NCI-H82 (cell line): ENCODE measurements at regions not wholly inside any gene's neighbourhood (a gene's known extent, or its start where the extent isn't known, plus 50 kb on each side); places are given as distances from the start of the nearest gene placed in this dataset.

Experiments
- DNase-seq: peaks from one replicate; lab custom pipeline; 2025; lab: John Stamatoyannopoulos, UW

- no peak for DNase-seq
These were observed 263.9 kb upstream of the CITED2 start for GRCh38 chr6:139638179-139638941.

- no peak for DNase-seq
These were observed 263.3 kb upstream of the CITED2 start for GRCh38 chr6:139637766-139638165.

GRCh38 chr6:139636391-139636790, 261.9 kb upstream of the CITED2 start:
- DNase-seq: no peak

DNA sequence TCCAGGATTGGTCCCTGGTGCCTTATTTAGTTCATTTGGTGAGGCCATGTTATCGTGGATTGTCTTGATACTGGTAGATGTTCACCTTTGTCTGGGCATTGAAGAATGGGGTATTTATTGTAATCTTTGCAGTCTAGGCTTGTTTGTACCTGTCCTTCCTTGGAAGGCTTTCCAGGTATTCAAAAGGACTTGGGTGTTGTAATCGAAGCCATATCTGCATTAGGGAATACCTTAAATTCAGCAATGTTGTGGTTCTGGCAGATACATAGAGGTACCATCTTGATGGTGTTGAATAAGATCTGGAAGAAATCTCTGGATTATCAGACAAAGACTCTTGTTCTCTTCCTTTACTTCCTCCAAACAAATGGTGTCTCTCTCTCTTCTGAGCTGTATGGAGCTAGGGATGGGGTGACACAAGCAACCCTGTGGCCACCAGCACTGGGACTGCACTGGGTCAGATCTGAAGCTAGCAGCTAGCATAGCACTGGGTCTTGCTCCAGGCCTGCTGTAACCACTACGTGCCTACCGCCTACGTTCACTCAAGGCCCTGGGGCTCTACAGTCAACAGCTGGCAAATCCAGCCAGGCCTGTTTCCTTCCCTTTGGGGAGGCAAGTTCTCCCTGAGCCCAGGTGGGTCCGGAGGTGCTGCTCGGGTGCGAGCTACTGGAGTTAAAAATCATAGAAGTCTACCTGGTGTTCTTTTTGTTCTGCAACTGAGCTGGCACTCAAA, 261.1 kb upstream of the CITED2 start:
- no peak for DNase-seq

DNA sequence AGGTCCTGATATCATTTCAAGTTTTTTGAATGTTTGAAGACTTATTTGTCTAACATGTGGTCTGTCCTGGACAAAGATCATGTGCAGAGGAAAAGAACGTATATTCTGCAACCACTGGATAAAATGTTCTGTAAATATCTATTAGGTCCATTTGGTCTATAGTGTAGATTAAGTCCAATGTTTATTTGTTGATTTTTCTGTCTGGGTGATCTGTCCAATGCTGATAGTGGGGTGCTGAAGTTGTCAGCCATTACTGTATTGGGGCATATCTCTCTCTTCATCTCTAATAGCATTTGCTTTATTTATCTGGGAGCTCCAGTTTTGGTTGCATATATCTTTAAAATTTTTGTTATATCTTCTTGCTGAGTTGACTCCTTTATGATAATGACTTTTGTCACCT, 258.4 kb upstream of the CITED2 start:
- DNase-seq: no peak

DNA sequence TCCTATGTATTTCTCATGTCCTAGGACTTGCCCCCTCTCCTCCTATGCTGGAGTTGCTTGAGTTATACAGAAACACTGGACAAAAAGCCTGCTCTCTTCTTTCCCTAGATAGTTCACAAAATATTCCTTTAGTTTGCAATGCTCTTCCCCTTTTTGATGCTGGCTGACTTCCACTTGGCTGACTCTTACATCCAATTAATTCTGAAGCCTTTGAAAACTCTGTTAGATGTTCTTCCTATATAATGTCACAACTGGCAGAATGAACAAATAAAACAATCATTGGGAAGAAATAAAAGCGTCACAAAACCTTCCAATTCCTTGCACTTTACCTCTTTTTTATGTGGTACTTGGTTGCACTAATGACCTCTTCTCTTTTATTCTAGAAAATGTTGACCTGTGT, 253.8 kb upstream of the CITED2 start:
- no peak for DNase-seq

DNA sequence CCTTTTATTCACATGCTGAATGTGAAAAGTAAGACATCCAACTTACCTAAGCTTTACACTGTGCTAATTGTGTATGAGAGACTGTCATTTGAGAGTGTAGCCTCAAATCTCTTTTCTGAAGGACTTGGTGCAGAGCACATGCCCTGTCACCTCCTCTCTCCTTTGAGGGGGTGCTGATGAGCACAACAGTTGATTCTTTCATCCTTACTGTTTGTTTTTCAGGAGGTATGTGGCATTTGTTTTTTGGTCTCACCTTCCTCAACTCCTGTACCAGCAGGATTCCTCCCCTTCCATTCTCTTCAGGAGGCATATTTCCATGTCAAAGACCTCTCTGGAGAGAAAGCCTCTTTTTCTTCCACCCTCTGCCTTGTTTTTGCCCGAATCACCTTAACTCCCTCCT, 252.6 kb upstream of the CITED2 start:
- no peak for DNase-seq

DNA sequence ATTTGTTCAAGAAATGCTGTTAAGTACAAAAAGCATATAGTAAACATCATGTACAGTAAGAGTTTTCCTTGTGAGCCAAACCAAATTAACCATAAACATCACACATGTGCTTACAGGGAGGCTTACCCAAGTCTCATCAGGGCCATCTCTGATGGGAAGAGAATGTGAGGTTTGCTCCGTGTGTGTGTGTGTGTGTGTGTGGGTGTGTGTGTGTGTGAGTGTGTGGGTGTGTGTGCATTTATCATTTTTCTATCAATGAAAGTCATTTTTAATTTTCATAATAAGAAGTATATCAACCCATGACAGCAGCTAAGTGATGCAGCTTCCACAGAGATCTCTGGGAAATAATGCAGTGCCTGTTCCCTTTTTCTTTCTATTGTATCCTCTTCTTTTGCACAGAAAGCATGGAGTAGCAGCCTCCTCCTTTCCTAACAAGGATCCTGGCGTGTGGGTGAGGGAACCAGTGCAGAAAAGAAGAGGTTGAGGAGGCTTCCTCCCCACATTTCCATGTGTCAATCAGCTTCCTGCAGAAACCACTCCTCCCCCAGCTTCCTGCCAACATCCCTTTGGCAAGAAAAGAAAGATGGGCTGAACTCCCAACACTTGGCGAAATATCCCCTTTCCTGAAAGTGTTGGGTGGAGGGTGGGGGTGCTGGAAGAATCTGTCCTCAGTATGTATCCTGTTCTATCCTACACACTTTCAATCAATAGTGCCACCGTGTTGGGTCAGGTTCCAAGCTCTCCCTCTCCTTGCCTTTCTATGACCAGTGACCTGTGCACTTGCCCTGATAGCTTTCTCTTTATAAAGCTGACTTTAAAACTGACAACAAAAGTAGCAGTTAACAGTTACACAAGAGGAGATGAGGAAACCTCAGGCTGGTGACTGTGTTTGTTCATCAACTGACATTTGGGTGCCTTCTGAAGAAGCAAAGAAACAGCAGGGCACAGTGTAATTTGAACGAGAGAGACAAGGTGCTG, 251.8 kb upstream of the CITED2 start:
- DNase-seq: no peak

DNA sequence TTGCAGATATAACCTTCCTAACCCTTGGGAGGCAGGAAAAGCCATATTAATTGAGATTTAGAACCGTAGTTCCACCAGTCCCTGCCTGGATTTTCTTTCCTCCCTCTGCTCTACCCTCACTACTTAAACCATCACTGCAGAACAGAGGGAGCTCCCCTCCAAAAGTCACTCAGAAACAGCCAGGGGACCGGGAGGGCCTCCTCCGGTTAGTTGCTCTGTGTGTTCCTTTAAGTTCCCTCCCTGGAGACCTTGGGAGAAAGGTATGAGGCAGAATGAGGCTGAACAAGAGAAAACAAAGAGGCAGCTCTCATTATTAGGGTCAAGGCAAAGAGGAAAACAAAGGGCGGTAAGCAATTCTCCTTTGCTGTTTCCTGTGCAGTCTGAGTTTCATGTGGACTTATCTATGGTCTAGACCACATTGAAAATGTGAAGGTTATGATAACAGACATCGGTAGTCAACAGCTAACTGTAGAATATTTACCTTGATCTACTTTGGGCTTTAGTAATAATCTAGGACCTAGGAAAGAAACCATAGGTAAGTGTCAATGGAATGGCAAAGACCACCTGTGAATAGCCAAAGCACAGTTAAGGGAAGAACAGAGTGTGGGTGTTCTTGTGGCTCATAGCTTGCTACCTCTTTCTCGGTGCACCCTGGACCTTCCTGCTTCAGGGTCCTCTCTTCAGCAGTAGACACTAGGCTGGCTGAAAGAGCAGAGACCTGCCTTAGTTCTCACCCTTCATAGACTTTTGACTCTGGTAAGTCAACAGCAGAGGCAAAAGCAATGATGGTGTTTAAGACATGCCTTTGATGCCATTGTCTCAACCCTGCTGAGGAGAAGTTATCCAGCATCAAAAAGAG, 250.9 kb upstream of the CITED2 start:
- no peak for DNase-seq

DNA sequence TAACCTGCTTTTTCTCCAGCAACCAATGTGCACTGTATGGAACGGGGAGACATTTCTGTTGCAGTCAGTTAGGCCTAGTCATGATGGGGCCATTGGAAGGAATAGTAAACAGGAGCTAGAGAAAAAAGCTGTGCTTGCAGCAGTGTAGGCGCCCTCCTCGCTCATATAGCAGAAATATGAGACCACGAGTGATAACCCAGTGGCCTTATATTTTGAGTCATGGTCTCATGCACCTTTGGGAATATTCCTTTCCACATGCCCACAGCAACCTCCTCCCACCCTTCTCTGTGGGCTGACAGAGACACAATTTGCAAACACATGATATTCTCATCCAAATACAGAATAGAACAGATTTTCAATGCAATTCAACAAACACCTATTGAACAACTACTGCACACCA, 248.9 kb upstream of the CITED2 start:
- DNase-seq: no peak

DNA sequence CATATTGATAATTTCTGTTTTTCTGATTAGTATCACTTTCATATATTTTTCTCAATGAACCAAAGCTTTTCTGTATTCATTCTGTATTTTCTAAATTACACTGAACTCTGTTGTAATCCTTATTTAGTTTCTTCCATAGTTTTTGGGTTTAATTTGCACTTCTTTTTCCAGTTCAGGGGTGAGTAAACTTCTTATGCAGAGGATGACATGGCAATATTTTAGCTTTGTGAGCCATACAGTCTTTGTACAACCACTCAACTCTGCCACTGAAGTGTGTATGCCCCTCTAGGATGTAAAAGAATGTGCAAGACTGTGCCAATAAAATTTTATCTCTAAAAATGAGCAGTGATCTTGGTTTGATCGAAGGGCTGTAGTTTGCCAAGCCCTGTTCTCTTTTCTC, 239.0 kb upstream of the CITED2 start:
- DNase-seq: no peak

GRCh38 chr6:139612135-139612465, 237.7 kb upstream of the CITED2 start:
- no peak for DNase-seq

GRCh38 chr6:139611327-139612134, 237.1 kb upstream of the CITED2 start:
- DNase-seq: no peak

DNA sequence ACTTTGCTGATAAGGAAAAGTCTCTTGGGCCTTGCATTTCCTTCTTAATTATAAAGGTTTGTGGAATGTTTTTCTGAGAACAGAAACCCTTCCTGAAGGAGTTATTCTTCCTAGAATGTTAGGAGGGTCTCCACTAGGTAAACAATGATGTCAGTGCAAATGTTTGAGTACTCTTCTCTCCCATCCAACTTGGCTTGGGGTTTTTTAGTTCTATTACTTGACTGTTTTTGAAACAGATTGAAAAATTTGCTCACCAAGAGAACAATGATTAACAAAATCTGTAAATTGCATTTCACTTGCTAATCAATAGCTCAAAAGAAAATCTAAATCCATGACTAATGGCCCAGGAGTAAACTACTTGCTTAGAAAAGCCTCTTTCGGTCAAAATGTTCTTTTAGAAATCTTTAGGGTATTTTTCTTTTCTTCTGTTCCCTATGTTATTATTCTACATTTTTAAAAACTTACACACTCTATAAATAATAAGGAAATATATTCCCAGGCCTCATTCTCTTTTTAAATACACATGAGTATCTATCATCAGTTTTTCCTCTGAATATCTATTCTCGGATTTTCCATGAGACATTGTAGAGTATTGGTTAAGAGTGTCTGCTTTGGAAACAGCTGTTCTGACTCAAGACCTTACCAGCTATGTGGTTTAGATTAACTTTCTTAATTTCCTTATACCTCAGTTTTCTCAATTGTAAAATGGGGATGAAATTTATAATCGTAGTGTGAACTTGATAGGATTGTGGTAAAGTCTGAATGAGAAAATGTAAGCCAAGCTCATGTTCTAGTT, 234.2 kb upstream of the CITED2 start:
- no peak for DNase-seq

GRCh38 chr6:139605350-139605749, 230.9 kb upstream of the CITED2 start:
- no peak for DNase-seq

DNA sequence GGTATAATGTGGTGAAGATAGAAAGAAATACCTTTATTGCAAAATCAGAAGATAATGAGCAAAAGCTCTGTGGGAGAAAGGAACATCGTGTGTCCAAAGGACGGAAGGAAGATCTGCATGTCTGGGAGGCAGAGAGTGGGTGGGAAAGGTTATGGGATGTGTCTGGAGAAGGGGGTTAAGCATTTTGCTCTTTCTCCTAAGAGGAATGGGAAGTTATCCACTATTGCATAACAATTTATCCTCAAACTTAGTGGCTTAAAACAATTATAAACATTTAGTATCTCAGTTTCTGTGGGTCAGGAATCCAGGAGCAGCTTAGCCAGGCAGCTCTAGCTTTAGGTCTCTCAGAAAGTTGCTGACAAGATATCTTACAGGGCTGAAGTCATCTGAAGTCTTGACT, 229.1 kb upstream of the CITED2 start:
- DNase-seq: no peak

GRCh38 chr6:139602577-139602976, 228.1 kb upstream of the CITED2 start:
- DNase-seq: no peak

GRCh38 chr6:139600919-139601475, 226.5 kb upstream of the CITED2 start:
- DNase-seq: no peak

DNA sequence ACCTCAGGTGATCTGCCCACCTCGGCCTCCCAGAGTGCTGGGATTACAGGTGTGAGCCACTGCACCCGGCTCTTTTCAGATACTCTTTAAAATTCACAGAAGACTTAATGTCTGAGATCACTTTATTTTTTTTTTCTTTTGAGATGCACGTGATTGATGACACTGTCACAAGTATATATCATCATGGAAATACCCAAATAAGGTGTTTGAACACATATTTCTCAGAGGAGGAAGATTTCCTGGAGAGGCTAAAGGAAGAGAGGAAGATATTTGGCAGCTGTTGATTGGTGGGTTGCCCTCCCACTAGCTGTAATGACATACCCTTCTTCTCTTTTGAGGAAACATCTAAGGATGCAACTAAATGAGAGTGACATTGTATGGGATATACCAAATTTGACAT, 225.9 kb upstream of the CITED2 start:
- no peak for DNase-seq
